HFF-Myc (cell line): ENCODE measurements at regions not wholly inside any gene's neighbourhood (a gene's known extent, or its start where the extent isn't known, plus 50 kb on each side); places are given as distances from the start of the nearest gene placed in this dataset.

ENCODE experiments used
- DNase-seq: peaks from one replicate; pipeline ENCODE4 v3.0.0-alpha.2; 2011; ENCODE audit warnings: low read depth; ENCODE audit errors: extremely low read depth
- H3K4me3 ChIP-seq: replicated peaks from 2 replicates; pipeline ENCODE4 v1.5.1; 2011; ENCODE audit warnings: low read depth, mild to moderate bottlenecking, control low read depth, low read length
- TF ChIP-seq, protein P1 (sequence below): IDR thresholded peaks from 2 replicates; pipeline ENCODE4 v1.5.1; 2012; ENCODE audit warnings: mild to moderate bottlenecking, low read depth, low read length, control low read depth; ENCODE audit errors: missing control alignments

DNA sequence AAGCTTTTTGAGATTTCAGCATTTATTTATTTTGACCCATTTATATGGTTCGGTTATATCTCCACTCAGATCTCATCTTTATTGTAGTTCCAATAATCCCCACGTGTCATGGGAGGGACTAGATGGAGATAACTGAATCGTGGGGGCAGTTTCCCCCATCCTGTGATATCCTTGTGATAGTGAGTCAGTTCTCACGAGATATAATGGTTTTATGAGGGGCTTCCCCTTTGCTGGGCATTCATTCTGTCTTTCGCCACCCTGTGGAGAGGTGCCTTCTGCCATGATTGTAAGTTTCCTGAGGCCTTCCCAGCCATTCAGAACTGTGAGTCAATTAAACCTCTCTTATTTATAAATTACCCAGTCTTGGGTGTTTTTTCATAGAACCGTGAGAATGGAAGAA lies 96.5 kb upstream of the PCSK1 start:
- TF ChIP-seq, protein P1, sequence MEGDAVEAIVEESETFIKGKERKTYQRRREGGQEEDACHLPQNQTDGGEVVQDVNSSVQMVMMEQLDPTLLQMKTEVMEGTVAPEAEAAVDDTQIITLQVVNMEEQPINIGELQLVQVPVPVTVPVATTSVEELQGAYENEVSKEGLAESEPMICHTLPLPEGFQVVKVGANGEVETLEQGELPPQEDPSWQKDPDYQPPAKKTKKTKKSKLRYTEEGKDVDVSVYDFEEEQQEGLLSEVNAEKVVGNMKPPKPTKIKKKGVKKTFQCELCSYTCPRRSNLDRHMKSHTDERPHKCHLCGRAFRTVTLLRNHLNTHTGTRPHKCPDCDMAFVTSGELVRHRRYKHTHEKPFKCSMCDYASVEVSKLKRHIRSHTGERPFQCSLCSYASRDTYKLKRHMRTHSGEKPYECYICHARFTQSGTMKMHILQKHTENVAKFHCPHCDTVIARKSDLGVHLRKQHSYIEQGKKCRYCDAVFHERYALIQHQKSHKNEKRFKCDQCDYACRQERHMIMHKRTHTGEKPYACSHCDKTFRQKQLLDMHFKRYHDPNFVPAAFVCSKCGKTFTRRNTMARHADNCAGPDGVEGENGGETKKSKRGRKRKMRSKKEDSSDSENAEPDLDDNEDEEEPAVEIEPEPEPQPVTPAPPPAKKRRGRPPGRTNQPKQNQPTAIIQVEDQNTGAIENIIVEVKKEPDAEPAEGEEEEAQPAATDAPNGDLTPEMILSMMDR, result no peak
- no peak overlapping the region for H3K4me3 ChIP-seq
- DNase-seq, result no peak

DNA sequence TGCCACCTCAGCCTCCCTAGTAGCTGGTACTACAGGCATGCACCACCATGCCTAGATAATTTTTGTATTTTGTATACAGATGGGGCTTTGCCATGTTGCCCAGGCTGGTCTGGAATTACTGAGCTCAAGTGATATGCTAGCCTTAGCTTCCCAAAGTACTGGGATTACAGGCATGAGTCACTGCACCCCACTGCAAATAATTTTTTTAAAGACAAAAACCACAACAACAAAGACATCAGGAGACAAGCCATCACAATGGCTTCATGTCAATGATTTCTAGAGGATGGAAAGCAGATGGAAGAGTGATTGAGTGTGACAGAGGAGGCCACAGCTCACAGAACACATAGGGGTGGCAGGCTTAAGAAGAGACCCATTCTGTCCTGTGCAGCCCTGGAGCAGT lies 97.9 kb upstream of the PCSK1 start:
- no peak for DNase-seq
- TF ChIP-seq, protein P1, result no peak
- H3K4me3 ChIP-seq, result no peak overlapping the region

DNA sequence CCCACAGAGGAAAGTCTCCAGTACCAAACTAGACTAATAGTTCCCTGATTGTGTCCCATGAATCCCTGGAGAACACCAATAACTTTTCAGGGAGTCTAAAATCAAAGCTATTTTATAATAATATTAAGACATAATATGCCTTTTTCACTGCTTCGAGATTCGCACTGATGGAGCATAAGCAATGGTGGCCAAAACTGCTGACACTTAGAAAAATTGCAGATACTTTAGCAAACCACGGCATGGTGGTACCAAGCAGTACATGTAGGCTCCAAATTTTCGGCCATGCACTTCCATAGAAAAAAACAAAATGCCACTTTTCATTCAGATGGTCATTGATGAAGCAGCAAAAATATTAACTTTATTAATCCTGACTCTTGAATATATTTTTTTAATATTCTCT lies 100.3 kb upstream of the PCSK1 start:
- TF ChIP-seq, protein P1, result no peak
- no peak for DNase-seq
- no peak overlapping the region for H3K4me3 ChIP-seq

DNA sequence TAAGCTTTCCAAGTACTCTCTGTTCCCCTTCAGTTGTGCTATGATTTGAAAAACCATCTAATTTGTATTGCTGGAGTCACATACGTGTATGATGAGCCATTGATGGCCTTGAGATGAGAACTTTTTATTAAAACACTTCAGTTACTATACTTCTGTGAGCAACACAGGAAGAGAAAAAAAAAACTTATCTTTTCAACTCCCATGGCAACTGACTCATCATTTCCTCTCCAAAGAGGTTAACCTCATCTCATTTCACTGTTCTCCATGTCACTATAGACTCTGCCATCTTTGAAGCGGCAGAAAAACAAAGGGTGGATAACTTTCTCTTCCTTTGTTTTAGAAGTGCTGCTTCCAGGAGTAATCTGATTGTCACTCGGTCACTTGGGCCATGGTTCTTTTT lies 104.3 kb upstream of the PCSK1 start:
- TF ChIP-seq, protein P1, result no peak
- DNase-seq, result peak; percentile 31
- no peak overlapping the region for H3K4me3 ChIP-seq

DNA sequence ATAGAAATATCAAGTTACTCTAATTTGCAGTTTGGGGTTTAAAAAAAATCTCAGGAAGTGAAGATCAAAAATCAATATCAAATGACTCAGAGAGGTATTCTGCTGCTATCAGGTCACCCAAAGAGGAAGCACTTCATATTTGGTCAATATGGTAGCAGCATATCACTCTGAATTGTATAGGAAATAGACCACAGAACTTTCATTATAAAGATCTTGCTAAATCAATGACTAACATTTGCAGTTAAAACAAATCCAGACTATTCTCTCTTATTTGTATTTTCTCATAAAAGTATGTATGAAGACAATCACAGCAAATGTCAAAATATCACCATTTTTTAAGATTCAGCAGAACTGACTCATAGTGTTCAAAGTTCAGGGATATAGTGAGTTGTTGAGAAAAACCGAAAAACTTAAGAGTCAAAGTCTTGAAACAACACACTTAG lies 105.8 kb upstream of the PCSK1 start:
- TF ChIP-seq, protein P1, result no peak
- H3K4me3 ChIP-seq, result no peak overlapping the region

DNA sequence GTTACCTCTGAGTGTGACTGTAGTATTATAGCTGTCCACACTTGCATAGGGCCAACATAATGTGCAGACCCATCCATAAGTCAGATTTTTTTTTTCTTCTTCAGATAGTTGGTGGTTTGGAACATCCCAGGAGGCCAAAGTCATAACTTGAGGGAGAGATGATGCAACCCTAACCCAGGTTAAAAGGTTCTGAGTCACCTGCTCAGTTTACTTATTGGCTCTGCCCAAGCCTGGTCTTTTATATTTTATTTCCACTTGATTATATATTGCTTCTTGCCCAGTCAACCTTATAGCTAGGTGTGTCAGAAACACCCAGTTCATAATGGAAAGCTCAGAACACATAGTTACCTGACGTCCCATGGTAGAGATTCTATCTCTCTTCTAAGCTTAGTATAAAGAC lies 113.1 kb upstream of the PCSK1 start:
- DNase-seq, result no peak
- no peak overlapping the region for H3K4me3 ChIP-seq
- TF ChIP-seq, protein P1, result no peak

More for the DNA sequence above, 105.8 kb upstream of the PCSK1 start:
- no peak for DNase-seq

DNA sequence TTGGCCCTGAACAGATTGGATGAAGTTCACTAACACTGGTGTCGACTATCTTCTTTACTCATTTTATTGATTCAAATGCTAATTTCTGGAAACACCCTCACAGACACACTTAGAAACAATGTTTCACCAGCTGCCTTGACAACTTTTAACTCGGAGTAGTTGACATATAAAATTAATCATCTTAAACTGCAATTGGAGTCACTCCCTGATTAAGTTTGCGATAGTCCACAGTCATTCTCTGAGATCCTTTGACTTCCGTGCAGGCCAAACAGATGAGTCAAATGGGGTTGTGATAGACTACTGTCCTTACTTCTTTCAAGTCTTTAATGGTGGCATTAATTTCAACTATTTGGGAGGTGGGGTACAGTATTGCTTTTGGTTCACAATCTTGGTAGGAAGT lies 114.4 kb upstream of the PCSK1 start:
- TF ChIP-seq, protein P1, result no peak
- DNase-seq, result no peak
- H3K4me3 ChIP-seq, result no peak overlapping the region
